ENCODE measurements at regions not wholly inside any gene's neighbourhood (a gene's known extent, or its start where the extent isn't known, plus 50 kb on each side); places are given as distances from the start of the nearest gene placed in this dataset.
A peak's percentile ranks its signal among the peaks of the same experiment; 100 is the strongest.
"Not testable (repeated sequence)": the region's sequence is repeated elsewhere in the genome, so short reads cannot be mapped to it uniquely, and the experiment has no call there.

DNA sequence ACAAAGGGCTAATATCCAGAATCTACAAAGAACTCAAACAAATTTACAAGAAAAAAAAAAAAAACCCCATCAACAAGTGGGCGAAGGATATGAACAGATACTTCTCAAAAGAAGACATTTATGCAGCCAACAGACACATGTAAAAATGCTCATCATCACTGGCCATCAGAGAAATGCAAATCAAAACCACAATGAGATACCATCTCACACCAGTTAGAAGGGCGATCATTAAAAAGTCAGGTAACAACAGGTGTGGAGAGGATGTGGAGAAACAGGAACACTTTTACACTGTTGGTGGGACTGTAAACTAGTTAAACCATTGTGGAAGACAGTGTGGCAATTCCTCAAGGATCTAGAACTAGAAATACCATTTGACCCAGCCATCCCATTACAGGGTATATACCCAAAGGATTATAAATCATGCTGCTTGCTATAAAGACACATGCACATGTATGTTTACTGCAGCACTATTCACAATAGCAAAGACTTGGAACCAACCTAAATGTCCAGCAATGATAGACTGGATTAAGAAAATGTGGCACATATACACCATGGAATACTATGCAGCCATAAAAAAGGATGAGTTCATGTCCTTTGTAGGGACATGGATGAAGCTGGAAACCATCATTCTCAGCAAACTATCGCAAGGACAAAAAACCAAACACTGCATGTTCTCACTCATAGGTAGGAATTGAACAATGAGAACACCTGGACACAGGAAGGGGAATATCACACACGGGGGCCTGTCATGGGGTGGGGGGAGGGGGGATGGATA, 222.4 kb upstream of the RUNX1 start:
- DNase-seq = not testable (repeated sequence)

DNA sequence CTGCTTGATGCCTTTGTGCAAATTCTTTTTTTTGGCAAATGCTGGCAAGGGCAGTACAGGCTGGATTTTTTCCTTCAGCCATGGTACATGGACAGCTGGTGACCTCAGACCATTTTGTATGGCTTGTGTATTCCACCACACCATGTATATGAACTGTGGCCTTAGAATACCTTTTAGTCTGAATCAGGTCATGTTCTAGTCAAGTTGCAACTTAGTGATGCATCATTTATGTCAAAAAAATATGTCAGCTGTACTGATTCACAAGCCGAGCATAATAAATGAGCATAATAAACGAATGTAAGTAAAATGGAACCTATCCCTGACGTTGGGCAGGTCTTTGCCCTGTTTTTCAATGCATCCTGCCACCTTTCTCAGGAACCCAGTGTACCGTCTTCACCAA, 219.7 kb upstream of the RUNX1 start:
- no peak for DNase-seq

DNA sequence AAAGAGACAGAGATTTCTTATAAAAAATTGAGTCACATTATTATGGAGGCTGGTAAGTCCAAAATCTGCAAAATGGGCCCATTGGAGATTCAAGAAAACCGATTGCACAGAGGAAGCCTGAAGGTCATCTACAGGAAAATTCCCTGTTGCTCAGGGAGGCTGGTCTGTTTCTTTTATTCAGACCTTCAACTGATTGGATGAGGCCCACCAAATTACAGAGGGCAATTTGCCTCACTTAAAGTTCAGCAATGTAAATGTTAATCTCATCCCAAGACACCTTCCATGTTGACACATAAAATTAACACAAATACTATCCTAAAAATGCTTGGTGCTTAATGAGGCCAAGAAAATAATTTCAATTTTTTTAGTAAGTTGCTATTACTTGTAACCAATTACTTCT, 219.2 kb upstream of the RUNX1 start:
- no peak for DNase-seq

DNA sequence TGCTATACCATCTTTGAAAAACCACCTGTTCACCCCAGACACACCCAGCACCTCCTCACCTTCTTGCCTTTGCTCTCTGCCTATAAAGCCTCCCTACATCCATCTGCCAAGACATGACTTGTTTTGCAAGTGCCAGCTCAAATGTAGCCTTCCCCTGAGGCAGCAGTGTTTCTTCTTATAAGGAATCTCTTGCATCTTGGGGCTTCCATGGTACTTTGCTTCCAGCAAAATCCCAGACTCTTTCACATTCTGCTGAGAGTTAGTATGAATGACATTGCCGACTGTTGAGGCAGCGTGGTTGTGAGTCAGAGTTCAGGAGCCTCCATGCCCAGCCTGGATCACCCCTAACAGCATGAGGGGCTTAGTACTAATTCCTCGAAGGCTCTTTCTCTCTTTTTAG, 217.4 kb upstream of the RUNX1 start:
- DNase-seq = no peak

DNA sequence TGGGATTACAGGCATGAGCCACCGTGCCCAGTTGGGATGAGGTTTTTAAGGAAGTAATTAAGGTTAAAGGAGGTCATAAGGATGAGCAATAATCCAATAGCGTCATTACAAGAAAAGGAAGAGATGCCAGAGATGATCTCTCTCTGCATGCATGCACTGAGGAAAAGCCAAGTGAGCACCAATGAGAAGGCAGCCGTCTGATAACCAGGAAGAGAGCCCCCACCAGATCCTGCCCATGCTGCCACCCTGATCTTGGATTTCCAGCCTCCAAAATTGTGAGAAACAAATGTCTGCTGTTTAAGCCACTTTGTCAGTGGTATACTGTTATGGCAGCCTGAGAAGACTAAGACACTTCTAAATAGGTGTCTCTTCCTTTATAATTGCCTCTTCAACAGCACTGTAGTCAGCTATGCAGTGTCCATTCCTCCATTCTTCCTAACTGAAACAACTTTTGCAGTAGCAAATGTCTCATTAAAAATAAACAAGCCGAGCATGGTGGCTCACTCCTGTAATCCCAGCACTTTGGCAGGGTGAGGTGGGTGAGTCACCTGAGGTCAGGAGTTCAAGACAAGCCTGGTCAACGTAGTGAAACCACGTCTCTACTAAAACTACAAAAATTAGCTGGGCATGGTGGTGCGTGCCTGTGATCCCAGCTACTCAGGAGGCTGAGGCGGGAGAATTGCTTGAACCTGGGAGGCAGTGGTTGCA, 216.2 kb upstream of the RUNX1 start:
- DNase-seq = no peak

DNA sequence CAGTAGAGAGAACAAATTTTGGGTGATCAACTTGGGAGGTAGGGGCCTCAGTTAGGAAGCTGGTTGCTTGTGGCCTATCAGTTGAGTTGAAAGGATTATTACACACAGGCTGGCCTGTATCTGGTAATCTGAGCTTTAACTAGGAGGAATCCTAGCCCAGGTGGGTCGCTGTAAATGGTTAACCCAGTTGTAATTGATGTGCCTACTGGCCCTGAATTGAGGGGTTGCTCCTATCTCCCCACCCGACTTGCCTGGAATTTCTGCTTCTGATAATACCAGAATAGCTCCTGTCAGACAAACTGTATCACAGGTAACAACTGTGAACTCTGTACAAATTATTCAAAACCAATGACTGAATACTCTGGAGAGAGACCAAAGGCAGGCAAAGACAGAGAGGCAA, 210.4 kb upstream of the RUNX1 start:
- no peak for DNase-seq

DNA sequence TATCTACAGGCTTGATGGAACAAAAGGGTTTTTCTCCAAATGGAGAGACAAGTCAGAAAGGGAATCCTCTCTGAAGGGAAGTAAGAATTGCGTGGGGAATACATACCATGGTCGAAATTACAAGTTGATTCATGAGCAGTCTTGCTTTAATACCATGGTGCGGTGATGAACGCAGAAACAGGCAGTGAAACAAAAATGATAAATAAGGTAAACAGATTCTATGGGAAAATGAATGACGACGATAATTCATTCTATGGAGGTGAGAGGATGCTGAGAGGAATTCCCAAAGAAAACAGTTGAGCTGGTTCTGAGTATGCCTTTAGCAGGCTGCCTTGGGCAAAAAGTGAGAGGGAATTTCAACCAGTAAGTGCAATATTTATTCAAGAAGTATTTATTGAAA, 209.4 kb upstream of the RUNX1 start:
- DNase-seq = no peak

DNA sequence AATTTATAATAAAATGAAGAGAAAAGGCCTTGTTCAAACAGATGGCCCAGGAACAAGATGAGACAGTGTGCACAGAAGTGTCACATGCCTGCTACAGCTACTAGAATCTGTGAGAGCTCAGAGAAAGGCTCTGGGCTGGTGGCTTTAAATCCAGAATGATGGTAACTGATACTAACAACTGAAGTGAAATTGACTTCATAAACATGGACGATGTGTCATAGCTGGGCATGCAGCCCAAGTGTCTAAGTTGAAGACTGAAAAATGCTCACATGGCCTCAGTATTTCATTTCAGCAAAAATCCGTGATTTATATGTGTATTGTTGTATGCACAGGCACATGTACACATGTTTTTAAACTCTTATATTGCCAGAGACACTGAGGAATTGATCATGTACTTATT, 208.3 kb upstream of the RUNX1 start:
- DNase-seq = peak; percentile 5

DNA sequence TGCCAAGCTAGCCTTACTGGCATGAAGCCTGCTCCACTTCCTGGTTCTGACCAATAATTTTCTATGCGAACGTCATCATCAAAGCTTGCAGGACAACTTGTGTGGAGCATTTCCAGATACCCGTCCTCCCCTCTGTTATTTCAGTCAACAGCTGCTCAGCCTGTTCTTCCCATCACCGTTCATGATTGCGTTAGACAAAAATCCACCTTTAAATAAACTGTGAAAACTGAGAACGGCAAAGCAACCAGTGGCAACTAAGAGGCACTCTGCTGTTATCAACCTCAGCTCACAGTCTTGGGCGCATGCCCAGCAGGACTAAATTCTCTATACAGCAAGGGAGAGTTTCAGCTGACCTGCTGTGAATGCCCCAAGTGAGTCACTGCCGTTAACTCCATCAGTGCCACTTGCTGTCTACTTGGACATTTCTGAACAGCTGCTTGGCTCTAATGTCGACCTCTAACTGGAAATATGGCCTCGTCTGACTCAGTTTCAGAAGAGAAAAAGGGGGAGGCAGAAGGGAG, 207.4 kb upstream of the RUNX1 start:
- peak; percentile 40 for DNase-seq

DNA sequence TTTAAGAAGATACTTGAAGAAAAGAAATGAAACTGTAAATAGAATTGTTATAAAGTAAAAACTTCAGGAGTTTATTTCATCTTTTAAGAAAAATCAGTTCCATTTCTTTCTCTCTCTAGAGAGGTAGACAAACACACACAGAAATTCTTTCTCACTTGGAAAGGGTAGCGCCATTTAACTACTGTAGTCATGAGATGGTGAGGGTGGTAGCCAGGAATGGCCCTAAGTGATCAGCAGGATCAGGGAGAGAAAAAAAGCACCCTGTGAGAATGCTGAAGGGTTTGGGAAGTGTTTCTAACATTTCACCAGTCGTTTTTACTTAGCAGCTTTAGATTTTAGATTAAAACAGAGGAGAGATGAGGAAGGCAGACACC, 205.7 kb upstream of the RUNX1 start:
- DNase-seq = no peak

DNA sequence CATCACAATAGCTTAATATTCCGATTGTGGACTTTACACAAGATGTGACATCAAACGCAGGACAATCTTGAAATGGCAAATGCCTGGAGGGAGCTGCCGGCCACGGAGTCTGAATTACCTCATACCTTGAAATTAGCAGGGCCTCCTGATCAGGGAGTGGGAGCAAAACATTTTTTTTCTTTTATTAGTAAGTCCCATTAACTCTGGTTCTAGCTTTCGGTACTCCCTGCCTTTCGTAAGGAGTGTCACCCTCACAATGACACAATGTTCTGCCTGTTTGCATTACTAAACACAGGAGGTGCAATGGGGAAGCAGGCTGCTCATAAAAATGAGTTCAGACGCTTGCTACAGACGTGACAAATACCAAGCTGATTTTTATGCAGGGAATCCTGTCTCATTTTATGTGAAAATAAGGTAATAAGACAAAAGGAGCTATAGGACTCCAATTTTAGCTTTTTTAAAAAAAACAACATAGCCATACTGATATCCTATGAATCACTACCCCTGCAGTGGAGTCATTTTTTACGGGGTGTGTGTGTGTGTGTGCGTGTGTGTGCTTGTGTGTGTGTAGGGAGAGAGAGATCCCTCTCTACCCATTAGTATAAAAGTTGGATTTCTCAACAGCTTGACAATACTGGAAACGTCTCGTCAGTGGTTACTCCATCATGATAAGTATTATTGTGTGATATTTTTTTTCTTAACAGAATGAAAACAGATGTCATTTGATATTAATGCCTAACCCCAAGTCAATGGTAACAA, 205.1 kb upstream of the RUNX1 start:
- no peak for DNase-seq

DNA sequence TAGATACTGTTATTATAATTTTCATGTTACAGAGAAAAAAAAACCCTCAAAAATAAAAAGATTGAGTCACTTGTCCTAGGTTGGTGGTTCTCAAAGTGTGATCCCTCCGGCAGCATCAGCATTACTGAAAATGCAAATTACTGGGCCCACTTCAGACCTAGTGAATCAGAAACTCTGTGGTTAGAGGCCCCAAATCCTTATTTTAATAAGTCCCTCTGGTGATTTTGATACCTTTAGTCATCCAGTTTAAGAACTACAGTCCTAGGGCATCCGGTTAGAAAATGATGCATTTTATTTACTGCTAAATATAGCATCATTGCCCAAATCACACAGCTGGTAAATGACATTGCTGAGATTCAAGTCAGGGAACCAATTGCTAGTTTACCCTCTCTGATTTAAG, 203.7 kb upstream of the RUNX1 start:
- DNase-seq = no peak

DNA sequence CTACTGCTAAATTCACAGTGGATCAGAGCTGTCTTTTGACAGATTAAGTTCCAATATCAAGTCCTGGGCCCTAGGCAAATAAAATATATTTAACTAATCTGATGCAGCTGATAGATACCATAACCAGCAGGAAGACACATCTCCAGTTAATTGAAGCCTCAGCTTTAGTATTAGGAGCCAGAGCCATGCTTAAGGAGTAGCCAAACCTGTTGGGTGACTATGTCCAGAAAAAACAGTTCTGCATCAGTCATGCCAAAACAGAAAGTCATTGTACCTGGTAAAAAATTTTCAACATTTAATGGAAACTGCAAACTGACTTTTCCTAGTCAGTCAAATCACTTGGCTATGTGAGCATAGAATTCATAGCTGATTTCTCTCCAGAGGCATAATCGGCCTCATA, 200.5 kb upstream of the RUNX1 start:
- no peak for DNase-seq

DNA sequence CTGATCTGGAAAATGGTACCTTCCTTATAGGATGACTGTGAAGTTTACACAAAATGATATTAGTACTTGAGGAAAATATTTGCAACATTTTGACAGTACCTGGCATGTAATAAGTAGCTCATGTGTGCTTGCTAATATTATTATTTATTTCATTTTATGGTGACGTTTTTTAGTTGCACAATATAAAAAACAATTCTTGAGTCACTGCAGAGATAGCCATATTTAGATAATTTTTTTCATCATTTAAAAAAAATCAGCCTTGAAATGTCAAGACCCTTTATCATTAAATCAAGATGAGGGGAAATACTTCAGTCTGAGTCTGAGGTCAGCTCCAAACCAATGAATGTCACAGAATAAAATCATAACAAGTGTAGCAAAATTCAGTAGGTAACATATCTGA, 196.8 kb upstream of the RUNX1 start:
- no peak for DNase-seq

DNA sequence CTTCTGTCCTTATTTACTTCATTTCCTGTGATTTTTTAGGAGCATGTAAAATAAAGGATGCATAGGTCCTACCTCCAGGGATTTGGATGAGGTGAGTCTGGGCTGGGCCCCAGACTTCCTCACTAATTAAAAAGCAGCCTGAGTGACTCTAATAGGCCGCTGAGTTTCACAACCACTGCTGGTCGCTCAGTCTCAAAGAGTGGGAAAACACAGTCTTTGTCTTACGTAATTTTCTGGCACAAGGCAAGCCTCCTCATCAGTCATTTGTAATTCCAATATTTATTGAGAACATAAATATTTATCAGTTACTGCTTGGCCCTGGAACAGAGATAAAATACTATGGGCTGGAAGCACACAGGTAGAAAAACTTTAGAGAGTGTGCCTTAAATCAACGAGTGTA, 195.4 kb upstream of the RUNX1 start:
- no peak for DNase-seq

DNA sequence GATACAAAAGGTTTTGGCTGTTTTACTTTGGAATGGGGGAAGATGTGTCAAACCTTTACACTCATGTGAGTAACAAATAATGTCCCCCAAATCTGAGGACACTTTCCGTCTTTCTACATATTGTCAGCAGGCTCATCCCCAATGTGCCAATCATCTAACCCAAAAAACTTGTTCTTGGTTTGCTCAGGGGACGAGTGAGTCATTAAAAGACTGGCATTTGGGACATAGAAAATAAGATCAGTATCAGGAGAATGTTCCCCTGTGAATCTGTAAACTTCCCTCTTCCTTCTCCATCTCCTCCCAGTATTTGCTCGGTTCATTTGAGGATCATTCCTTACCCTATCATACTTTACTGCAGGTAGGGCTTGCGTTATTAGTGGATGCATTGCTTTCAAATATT, 194.1 kb upstream of the RUNX1 start:
- DNase-seq = no peak

DNA sequence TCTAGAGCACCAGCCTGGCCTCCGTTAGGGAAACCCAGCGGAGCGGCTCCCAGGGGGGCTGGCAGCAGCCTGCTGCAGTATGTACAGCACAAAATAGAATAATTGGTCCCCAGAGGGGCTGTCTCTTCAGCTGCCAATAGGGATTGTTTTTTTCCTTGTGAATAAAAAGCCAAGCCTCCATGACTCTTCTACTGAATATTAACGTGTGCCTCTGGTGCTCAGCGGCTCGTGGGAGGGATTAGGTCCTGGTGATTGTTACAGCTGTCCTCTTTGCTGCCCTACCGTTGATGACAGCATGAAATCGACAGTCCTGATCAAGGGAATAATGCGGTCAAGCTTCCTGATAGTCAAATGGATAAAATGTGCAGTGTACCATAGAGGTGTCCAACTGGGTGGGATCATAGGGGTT, 190.7 kb upstream of the RUNX1 start:
- DNase-seq = peak; percentile 94

DNA sequence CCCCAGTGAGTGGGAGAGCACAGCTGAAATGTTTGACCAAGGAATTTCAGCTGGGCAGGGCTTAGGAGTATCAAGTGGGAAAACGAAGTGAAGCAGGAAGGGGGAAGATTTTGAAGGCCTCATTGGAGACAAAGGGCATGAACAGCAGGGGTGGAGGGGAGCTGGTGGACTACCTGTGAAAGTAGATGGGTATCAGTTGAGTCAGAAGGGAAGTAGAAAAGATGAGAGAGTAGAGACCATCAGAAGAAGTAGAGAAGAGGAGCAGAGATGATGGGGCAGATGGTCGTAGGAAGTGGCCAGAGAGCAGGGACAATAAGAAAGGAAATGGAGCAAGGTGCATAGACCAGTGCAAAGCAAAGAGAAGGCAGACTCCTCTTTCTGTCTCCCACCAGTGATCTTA, 189.0 kb upstream of the RUNX1 start:
- DNase-seq = no peak

DNA sequence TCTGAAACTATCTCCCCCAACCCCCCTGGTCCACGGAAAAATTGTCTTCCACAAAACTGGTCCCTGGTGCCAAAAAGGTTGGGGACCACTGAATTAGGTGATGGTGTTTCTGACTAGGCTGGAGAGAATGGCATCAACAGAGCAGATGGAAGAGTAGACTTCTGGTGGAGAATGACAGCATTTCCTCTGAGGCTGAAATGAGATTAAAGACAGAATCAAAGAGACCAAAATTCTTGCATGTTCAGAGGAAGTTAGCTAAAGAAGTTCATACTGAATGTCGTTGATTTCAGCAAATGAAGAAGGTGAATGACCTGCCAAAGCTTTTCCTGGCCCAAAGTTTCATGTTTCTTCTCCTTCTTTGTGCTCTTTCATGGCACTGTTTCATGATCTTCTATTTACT, 188.2 kb upstream of the RUNX1 start:
- no peak for DNase-seq

DNA sequence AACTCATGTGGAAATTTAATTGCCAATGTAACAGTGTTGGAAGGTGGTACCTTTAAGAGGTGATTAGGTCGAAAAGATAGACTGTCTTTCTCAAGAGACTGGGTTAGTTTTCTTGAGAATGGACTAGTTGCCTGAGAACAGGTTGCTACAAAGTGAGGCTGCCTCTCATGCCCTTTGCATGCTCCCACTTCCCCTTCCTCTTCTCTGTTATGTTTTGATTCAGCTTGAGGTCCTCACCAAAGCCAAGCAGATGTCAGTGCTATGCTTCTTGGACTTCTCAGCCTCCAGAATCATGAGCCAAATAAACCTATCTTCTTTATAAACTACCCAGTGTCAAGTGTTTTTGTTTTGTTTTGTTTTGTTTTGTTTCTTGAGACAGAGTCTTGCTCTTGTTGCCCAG, 187.0 kb upstream of the RUNX1 start:
- no peak for DNase-seq

DNA sequence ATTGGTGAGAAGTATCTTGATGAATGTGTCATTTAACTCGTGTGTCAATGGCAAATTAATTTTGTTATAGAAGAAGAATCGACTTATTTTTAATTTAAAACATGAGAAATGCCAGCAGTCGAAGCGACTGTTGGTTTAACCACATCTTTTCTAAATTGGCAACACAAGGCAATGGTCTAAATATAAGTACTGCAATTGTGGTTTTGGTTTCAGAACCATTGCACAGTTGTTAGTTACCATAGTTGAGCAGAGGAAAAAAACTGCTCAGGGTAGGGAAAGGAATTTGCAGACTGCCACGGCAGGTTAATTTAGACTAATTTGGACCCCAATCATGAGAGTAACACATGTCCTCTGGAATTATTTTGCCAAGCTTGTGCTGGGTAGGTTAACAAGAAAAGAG, 185.6 kb upstream of the RUNX1 start:
- no peak for DNase-seq

DNA sequence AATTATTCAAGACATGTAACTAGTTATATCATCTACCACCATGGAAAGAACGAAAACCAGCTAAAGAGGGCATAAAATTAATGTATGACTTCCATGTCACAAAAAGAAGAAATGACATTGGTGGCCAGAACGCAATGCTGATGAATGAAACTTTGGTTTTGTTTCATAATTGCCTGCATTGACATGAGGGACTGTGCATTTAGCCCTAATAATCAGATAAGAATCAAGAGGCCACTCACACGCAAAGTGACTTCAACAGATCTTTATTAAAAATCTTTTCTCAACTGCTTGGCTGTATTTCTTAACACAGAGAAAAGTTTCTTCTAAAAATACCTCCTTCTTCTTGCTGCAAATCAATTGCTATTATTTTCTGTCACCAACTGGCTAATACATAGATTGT, 184.7 kb upstream of the RUNX1 start:
- DNase-seq = no peak

DNA sequence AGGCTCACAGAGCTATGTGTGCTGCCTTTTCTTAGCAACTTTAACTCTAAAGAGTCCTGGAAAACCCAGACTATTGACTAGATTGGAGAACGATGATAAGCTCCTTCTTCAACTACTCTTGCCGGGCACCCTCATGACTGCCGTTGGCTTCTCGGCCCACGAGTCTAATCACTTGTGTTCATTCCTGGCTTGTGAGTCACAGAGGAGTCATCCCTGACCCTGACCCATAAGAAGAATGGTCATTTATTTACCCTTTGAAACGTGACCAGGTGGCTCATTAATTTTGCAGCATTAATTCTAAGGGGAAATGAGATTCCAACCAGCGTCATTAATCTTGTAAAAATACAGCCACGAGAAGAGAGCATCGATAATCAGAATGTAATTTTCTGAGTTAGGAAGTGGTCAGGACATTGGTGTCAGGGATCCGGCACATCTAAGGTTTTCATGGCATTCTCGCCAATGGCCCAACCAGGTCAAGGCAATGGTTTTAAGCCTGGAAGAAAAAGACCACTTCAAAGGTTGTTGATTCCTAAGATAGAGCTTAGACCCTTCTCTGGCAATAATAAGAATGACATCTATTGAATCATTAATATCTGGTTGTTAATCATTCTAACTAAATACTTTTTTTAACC, 183.6 kb upstream of the RUNX1 start:
- no peak for DNase-seq

Measured in NCI-H1436 (cell line).